Fibroblast of villous mesenchyme (primary cell): ENCODE measurements at regions not wholly inside any gene's neighbourhood (a gene's known extent, or its start where the extent isn't known, plus 50 kb on each side); places are given as distances from the start of the nearest gene placed in this dataset.

Experiments used
- DNase-seq: peaks from one replicate; pipeline ENCODE4 v3.0.0-alpha.2; 2010; ENCODE audit warnings: low read depth
- H3K4me3 ChIP-seq: 2 replicates; pipeline ENCODE4 v1.5.1; 2011; ENCODE audit warnings: low read depth, mild to moderate bottlenecking, low read length
- TF ChIP-seq, protein P1 (sequence below): IDR thresholded peaks from 2 replicates; pipeline ENCODE4 v1.5.1; 2012; ENCODE audit warnings: low read depth, mild to moderate bottlenecking, low read length; ENCODE audit not compliant: insufficient read depth

DNA sequence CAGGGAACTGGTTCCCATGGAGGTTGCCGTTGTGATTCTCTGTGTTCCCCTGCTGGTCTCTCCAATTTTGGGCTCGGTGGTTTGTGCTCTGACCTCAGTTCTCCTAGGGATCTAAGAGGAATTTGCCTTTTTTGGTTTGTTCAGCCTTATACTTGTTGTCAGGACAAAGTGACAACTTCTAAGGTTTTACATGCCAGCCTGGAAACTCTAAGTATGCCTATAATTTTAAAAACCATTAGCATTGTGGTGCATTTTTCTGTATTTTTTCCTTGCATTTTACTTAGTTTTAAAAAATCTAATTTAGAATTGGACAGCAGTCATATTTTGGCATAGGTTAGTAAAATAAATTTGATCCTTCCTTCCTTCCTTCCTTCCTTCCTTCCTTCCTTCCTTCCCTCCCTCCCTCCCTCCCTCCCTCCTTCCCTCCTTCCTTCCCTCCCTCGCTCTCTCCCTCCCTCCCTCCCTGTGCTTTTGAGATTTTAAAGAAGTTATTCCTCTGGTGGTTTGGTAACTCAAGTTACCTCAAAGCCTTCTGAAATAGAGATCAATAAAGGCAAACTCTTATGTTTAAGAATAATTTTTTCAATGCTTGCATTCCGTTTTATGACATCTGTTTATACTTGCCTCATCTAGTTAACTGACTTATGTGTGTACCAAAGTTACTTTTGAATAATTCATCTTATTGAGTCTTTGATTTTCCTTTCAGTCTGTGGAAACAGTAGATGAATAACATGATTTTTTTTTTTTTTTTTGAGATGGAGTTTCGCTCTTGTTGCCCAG lies 141.3 kb upstream of the RGS17 start:
- H3K4me3 ChIP-seq = no peak overlapping the region
- TF ChIP-seq, protein P1, sequence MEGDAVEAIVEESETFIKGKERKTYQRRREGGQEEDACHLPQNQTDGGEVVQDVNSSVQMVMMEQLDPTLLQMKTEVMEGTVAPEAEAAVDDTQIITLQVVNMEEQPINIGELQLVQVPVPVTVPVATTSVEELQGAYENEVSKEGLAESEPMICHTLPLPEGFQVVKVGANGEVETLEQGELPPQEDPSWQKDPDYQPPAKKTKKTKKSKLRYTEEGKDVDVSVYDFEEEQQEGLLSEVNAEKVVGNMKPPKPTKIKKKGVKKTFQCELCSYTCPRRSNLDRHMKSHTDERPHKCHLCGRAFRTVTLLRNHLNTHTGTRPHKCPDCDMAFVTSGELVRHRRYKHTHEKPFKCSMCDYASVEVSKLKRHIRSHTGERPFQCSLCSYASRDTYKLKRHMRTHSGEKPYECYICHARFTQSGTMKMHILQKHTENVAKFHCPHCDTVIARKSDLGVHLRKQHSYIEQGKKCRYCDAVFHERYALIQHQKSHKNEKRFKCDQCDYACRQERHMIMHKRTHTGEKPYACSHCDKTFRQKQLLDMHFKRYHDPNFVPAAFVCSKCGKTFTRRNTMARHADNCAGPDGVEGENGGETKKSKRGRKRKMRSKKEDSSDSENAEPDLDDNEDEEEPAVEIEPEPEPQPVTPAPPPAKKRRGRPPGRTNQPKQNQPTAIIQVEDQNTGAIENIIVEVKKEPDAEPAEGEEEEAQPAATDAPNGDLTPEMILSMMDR = no peak
- no peak for DNase-seq

DNA sequence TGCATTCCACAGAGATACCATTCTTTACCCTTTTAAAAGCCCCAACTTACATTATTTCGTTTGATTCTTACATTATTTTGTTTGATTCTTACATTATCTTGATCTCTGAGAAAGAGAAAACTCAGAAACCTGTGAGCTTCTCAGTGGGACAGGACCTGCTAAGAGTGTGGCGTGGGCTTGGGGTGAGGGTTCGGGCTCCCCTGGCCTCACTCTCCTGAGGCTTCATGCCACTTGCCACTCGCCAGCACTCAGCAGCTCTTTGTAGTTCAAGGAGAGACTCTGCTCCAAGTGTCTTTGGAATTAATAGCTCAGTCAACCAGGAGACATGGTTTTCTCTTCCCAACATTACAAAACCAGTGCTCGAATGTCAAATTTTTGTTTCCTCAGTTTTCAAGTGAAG lies 132.4 kb upstream of the RGS17 start:
- H3K4me3 ChIP-seq = no peak overlapping the region
- TF ChIP-seq, protein P1 = no peak
- no peak for DNase-seq

DNA sequence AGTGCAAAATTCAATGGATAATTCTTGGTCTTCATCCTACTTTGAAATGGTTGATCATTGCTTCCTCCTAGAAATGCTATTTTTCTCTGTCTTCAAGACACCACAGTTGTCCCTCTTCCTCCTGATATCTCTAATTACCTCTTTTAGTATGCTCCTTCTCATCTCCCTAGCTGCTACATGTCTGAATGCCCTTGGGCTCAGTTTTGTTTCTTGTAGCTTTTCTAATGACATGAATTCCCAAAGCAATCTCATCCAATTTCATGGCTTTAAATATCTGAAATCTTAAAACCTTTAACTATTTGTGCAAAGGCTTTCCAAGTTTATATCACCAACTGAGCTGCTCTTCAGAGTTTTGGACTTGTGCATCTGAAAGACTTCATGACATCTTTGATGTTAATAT lies 120.2 kb upstream of the RGS17 start:
- DNase-seq = no peak
- TF ChIP-seq, protein P1 = no peak
- H3K4me3 ChIP-seq = no peak overlapping the region

DNA sequence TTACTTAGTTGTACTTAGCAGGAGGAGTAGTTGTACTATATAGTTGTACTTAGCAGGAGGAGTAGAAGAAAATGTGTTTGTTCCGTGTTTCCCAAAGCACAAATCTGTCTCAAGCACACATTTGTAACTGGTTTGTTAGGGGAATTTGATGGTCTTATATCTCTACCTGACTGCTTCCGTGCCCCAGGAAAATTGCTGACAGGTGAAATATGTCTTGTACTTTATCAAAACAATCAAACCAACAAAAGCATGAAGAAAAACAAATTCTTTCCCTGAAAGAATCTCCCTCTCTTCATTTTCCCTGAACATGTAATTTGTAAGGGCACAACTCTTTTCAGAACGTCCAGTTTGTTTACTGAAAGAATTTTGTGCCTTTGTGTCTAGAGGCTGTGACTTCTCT lies 106.6 kb upstream of the RGS17 start:
- TF ChIP-seq, protein P1 = no peak
- no peak overlapping the region for H3K4me3 ChIP-seq
- no peak for DNase-seq

DNA sequence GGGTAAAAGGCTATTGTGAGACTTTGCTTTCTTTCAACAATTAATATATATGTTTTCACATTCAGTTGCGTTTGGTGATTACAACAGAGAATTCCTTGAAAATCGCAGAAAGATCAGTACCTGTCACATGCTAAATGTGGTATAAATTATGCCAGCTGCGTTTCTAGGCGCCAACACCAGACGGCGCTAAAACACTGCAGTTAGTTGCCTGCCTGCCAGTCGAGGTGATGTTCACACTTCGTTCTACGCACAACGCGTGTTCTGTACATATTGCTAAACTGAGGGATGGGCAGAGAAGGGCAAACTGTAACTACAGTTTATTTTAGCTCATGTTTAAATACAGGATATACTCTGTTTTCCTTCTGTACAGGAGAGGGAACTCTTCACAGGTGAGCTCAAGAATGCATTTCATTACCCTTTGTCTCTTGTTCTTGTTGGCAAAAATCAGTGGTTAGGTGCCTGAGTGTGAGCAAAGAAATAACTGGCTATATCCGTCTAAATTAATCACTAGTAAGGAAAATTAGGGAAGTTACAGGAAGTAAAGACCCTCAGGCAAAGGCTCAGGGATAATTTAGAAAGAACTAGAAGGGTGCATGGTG lies 100.1 kb upstream of the RGS17 start:
- H3K4me3 ChIP-seq = no peak overlapping the region
- TF ChIP-seq, protein P1 = peak; percentile 99
- DNase-seq = peak; percentile 54

DNA sequence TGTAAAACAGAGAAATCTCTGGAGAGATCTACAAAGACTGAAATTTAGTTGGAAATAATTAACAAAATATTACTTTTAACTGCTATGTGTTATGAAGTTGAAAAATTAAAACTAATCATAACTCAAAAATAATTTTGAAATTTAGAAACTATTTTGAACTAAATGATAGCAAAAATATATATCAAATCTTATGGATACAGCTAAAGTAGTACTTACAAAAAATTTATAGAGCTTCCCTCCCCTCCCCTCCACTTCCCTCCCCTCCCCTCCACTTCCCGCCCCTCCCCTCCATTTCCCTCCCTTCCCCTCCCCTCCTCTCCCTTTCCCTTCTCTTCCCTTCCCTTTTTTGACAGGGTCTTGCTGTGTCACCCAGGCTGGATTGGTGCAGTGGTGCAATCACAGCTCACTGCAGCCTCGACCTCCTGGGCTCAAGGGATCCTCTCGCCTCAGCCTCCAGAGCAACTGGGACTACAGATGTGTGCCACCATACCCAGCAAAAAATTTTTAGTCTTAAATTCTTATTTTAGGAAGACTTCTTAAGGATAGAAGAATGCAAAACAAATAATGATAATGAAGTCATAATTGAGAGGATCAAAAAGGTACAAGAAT lies 87.2 kb upstream of the RGS17 start:
- no peak overlapping the region for H3K4me3 ChIP-seq
- no peak for DNase-seq
- TF ChIP-seq, protein P1 = no peak

DNA sequence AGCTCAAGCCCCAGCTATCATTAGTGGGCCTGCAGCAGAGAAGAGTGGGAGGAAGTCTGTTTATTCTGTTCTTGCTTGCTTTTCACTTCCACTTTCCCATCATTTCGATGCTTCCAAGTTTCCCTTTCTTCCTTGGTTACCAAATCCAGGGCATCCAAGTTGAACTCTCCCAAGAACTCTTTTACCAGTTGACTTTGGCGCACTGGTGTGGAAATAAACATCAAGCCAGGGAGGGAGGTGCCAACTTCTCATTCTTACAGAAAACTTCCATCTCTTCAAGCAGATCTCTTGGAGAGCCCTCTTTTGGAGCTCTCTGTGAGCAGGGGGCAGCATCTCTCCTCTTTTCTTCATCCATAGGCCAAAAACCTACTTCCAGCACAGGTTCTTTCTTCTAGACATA lies 85.7 kb upstream of the RGS17 start:
- no peak for DNase-seq
- TF ChIP-seq, protein P1 = no peak
- H3K4me3 ChIP-seq = no peak overlapping the region
